Amniotic epithelial cell (primary cell): ENCODE measurements at regions not wholly inside any gene's neighbourhood (a gene's known extent, or its start where the extent isn't known, plus 50 kb on each side); places are given as distances from the start of the nearest gene placed in this dataset.

Experiments
- DNase-seq: peaks from one replicate; pipeline ENCODE4 v3.0.0-alpha.2; 2010; ENCODE audit warnings: low read depth

DNA sequence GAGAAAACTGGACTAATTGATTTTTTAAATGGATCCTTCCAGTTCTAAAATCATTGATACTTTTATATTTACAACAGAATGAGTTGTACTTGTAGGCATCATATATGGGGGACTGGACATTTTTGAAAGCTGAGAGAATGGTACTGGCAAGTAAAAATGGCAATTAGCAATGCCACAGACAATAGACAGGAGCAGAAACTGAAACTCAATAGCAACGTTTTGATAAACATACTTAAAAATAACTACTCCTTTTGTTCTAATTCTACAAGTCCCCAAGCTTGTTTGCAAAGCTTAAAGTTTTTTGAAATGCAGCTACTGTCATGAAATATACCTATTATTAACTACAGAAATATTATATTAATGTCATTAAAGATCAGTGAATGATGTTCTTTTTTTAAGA is 52.8 kb upstream of the FBXL7 start:
- no peak for DNase-seq

DNA sequence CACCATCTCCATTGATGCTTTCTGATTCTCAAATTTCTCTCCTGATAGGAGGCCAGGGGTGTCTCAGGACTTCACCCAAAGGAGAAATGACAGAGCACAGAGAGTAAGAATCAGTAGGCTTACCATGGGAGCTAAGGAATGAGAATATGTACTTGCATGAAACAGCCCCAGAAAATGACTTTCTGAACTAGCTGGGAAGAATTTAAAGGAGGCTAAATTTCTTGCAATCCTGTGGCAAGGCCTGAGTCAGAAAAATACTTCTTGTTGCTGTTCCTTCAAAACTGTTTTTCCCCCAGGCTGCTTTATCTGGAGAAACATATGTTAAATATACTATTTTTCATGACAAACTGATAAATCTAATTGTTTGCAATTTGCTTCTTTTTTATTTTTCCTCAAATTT is 53.4 kb upstream of the FBXL7 start:
- peak; percentile 67 for DNase-seq

DNA sequence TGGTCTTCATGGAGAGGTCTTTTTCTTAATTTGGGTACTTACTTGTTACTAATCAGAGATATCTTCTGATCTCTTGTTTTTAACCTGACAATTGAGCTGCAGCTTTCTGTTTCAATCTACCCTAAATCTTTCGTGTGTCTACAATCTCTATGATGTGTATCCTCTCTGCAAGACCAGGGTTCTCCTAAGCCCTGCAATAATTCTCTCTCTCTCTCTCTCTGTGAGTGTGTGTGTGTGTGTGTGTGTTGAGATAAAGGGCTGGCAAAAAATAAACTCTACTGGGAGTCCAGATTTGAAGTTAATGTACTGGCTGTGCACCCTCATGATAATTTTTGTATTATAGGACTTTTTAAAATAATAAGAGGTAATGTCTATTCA is 57.8 kb upstream of the FBXL7 start:
- no peak for DNase-seq

DNA sequence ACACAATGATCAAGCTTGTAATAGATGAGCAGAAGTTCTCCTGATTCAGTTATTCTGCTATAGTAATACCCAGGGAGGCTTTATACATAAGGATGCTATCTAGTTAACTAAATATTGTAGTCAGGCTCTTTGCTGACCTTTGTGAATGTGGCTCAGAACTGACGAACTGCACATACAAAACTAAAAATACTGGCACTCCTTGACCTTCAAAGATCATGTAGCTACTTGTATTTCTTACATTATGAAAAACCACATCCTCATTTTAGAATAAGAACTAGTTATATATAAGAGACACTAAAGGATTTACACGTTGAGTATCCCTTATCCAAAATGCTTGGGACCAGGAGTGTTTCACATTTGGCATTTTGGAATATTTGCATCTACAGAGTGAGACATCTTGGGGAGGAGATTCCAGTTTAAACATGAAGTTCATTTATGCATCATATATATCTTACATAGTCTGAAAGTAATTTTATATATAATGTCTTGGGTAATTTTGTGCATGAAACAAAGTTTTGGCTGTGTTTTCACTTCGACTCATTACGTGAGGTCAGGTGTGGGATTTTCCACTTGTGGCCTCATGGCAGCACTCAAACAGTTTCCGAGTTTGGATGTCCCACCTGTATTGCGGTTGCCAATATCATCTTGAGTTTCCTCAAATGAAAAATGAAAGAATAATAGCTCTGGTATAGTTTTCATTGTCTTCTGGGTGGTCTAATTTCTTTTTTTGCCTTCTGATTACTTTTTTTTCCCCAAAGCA is 58.4 kb upstream of the FBXL7 start:
- no peak for DNase-seq

DNA sequence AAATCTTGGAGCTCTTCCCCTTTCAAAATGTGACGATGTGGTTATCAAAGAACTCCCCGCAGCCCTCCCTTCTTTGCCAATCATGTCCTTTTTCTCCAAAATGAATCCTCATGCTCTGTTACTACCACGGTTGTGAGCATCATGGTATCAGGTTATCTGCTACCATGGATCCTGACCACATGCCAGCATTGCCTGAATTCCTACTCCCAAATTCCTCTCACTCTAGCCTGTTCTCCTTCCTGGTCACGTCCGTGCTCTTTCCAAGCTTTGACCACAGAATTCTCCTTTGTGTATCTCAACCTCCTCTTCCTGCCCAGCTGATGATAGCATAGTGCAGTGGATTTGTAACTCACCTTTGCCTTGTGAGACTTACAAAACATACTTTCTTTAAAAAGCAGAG is 59.5 kb upstream of the FBXL7 start:
- no peak for DNase-seq

DNA sequence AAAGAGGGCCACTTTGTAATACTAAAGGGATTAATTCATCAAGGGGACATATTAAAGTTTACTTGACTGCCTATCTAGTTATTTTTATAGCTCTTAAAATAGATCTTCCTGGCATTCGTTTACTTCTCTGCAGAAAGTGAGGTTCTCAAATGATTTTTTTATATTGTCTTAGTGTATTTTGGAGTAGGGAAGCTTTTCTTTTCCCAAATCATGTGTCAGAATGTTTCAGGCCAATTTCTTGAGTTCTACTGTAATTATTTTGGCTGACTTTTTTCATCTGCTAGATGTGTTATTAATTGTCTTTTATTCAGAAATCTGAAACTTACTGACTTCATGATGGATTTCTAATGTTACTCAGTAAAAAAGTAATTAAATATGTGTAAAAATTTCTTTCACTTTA is 60.2 kb upstream of the FBXL7 start:
- no peak for DNase-seq

DNA sequence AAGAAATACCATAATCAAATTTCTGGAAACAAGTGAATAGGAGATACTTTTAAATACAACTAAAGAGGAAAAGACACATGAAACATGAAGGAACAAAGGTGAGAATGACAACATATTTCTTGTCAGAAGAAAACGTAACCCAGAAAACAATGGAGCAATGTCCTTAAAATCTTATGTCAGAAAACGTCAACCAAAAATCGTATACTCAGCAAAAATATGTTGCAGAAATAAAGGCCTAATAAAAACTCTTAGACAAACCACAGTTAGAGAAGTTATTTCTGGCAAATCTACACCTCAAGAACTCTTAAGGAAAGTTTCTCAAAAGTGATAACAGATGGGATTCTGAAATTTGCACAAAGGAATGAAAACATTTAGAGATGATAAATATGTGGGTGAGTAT is 66.3 kb upstream of the FBXL7 start:
- DNase-seq = no peak

DNA sequence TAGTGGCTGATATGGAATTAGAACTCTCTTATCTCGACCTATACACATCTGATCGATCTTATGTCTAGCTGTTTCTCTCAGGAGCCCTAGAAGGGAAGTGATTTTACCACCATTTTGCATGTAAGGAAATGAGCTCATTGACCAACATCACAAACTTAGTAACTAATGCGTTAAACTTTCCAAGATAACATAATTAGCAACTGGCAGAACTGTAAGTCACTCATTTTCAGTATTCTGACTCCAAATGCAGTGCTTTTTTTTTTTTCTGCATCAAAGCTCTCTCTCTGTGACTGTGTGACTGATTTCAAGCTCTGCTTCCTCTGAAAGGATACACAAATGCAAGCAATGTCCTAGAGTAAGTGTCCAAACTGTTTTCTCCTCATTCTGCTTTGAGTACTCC is 68.1 kb upstream of the FBXL7 start:
- DNase-seq = no peak

DNA sequence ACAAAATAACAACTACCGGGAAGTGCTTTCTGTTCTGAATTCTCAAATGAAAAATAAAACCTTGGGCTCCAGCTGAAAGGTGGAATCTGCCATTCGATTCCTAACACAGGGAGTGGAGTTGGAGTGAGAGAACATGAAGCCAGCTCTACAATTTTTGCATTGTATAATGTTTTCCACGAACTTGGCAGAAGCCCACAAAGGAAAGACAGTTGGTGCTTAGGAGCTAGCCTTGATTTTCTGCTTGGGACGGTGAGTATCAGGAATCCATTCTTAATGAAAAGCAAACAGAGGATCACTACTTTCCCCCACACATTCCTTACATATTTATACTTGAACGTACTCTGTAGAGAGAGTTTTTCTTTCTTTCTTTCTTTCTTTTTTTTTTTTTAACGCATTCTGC is 74.2 kb upstream of the FBXL7 start:
- DNase-seq = peak; percentile 7

DNA sequence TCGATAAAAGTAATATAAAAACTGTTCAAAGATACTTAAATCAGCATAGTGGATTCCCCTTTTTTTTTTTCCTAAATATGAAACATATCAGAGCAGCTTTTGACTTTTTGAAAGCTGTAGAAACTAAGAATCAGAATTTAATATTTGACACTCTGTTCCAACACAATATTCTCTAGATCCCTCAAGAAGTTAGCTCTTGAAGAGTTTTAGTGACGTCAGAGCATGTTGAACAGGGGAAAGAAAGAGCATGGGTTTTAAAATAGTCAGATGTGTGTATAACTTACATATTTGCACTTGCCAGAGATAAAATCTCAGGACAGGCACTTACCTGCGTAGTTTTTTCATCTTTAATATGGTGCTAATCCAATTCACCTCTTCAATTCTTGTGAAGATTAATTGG is 75.2 kb upstream of the FBXL7 start:
- no peak for DNase-seq

DNA sequence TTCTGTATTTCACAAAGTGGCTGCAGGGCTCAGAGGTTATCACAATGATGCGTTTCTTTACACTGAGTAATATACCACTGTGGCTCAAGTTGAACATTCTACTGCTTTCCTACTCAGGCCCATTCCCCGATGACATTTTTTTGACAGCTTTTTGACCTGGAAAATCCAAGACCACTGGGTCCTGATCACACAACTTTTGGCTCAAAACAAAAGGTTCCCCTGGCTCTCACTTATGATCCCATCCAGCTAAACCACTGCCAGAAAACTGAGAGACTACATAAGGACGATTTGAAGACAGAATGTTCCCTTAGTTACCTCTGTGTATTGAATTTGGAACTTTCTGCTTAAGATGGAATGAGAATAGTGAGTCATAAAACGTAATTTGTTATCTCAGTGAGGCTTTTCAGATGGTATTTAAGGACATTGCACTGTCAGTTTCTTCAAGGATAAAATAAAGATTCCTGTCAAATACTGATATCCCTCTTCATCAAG is 78.0 kb upstream of the FBXL7 start:
- peak; percentile 45 for DNase-seq

DNA sequence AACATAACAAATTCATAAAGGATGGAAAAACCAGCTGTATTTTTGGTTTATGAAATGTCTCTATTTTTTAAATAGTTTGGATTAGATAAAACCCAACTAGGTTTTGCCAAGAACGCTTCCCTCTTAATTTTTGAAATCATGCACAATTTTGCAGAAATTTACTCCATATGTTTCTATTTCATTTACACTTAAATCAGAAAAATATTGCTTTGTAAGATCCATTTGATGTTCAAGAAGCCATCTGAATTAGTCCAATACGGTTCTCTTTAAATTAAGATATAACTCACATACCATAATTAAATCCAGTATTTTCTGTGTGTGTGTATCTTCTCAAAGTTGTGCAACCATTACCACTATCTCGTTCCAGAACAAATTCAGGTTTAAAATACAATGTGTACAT is 78.6 kb upstream of the FBXL7 start:
- no peak for DNase-seq

DNA sequence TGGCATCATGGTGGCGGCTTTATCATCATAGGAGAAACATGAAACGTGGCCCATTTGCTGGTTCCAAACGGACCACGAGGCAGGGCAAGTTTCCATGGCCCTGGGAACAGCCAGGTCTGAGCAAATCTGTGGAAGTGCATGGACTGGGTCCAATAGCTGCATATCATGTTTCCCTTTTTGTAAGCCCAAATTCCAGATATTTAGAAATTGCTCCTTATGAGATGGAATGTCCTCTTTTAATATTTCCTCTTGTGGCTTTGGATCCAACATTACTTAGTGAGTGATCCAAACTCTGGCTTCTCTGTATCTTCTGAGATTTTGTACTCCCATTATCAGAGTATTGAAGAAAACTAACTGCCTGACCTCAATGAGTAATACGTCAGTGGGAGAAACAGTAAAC is 79.8 kb upstream of the FBXL7 start:
- DNase-seq = no peak

DNA sequence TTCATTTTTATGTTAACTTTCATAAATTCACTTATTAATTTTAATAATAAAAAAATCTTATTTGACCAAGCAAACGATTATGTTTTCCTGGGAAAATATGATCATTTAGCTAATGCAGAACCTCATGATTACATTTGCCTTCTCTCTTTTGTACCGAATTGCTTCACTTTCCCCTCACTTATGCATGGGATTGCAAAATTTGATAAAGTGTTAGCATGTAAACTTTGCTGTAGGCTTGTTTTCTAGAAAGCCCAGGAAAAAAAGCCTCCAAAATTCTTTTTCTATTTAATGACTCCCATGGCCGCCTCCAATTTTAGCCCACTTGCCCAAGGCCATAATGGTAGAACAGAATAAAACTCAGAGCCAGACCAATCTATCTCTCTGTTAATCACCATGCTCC is 82.8 kb upstream of the FBXL7 start:
- DNase-seq = no peak

DNA sequence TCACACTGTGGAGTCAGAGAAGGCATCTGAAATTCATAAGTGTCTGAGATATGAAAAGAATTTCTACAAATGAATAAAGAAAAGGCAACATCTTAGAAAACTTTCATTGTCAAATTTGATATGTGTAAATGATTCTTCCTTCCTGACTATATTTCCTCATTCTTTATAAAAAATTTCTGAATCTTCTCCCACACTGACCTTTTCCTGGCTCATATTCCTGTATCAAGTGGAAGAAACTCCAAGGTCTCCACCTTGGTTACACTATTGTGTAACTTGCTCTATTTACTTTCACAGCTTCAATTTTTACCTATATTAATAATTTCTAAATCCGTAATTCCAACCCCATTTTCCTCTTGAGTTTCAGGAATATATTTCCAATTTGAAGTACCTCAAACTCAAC is 93.5 kb upstream of the FBXL7 start:
- DNase-seq = no peak

DNA sequence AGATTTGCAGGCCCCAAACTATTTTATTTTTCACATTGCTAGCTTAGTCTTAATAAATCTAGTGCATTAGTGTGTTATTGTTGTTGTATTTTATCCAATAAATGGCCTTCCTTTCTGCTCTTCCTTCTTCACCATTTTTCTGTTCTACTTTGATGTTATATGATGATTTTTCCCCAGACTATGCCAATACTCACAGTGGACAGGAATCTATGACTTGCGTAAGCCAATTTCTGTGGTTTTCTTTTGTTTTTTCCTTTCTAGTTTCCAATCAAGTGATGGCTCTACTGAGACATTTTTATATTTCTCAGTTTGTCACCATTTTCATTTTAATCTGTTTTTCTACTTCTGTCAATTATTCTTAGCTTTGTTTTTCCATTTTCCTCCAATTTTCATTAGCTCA is 106.8 kb upstream of the FBXL7 start:
- DNase-seq = no peak

DNA sequence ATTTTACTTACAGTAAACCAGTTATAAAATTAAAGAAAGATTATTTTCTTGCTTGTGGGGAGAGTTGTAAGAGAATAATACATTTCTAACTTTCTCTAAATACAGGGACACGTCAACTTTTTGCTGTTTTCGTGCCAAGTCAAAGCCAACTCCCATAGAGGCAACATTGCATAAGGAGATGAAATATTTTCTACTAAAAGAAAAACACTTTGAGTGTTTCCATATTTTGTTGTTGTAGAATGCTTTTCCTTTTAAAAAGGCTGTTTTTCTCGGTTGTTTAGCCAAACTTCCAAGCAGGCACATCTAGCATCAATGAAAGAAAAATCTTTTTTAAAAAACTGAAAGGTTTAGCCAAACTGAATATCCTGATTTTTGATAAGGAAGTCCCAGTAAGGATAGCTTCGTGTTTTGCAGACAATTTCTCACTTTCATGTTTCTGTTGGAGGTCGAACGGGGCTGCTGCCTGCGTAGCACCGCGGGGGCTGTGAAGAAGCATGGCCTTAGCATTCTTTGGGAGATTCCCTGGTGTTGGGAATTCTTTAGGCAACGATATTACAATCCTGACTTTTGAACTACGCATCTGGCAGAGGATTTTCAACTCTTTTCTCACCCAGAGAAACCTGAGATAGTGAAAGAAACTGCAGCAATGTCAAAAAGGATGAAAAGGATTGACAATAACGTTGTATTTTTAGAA is 108.1 kb upstream of the FBXL7 start:
- DNase-seq = no peak

DNA sequence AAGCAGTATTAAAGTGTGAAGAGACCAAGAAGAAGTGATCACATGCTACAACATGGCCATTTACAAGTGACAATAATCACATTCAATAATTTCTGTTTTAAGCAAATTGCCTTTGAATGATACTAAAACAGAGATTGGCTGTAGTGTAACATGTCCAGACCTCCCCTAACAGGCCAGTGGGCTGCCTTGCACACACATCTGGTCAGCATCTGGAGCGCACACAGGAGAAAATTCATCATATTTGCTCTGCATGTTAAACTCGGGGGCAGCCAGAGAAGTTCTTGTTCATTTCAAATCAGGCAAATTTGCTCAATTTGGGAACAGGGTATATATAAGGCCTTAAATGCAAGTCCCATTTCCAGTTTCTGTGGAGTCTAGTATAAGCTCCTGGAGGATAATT is 111.1 kb upstream of the FBXL7 start:
- no peak for DNase-seq

DNA sequence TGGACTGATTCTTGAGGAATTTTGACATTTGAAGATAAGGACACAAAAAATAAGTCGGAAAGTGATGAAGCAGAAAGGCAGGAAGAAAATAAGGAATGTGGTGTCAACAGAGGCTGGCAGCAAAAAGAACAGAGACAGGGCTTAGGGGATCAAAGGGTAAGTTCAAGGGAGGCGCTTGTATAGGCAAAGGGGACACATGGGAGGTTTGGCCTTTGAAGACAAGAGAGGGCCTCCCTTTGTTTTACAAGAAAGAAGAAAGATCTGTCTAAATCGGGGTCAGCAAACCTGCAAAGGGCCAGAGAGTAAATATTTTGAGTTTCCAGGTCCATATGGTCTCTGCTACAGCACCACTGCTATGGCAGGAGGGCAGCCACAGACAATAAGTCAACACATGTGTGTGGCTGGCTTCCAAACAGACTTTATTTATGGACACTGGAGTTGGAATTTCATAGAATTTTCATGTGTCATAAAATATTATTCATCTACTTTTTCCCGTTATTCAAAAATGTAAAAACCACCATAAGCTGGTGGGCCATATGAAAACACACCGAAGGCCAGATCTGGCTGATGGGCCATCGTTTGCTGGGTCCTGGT is 112.0 kb upstream of the FBXL7 start:
- DNase-seq = no peak

DNA sequence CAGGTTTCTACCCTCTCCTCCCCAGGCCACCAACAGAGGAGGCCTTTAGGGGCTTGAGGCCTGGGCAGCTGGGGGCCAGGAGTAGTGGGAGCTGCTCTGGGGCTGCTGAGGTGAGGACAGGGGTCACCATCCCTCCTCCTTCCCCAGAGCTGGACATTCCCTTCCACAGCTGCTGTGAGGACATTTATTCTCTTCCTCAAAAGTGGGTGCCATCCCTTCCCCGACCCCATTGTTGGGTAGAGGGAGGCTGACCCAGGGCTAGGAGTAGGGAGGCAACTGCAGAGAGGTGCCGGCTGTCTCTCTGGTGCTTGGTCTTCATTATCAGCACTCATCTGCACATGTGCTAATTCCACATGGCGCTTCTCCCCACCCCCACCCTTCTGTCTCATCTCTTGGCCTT is 113.9 kb upstream of the FBXL7 start:
- DNase-seq = no peak

DNA sequence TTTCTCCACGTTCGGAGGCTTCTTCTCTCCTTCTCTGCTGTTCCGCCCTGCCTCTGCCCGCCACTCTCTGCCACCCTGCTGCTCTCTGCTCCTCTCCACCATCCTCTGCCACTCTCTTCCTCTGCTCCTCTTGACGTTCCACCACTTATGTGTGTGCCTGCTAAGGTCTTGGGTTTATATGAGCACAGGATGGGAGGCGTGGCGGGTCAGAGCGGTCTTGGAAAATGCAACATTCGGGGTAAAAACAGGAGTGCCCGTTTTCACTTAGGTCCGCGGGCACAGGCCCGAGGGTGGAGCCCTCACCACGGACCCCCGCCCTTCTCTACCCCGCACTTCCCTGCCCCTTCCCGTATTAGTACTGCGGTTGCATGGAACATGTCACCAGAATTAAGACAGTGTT is 114.4 kb upstream of the FBXL7 start:
- no peak for DNase-seq

DNA sequence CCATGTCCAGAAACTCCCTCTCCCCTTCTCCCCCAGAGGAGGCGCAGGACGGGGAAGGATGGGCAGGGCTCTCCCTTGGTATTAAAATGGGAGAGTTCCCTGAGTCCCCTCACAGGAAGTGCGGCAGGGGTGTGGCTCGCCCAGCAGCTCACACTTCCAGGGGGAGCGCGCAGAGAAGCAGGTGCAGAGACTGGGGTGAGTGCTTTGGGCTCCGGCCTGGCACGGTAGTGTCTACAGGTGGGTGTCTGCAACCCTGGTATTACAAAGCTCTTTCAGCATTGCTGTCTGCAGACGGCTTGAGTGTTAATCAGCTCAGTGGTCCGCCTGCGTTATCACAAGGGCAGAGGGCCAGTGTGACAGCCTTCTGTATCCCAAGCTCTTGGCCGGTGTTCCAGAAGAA is 114.9 kb upstream of the FBXL7 start:
- DNase-seq = no peak

DNA sequence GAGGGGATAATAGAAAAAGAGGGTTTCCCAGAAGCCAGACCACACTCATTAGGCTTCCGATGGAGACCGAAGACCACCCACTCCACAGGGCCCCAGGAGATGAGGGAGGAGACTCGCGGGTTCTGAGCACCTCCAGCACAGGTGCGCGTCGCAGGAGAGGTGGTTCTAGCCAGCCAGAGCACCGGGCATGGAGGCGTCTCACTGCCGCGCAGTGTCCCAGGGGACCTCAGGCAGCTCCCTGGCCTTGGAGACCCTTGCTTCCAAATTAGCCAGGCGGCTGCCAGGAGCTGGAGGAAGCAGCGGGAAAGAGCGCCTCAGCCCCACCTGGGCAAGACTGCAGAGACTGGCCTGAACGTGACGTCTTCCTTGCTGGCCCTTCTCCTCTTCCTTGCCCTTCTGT is 115.4 kb upstream of the FBXL7 start:
- no peak for DNase-seq

DNA sequence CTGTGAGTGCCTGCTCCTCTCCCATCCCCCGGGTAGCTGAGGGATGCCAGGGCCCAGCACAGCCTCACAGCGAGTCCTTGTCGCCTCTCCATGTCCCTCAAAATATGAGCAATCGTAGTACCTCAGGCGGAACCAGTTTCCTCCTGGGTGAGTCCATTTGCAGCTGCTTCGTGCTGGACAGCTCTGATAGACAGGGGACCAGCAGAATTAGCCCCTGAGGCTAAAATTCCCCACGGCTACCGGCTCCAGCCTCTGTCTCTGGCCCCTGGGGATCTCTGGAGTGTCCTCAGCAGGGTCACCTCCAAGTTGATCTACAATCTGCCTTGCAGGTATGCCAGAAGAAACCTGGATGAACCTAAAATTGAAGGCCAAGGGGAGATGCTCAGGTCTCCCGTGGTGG is 115.8 kb upstream of the FBXL7 start:
- no peak for DNase-seq
